LNCAP (cell line): ENCODE measurements at regions not wholly inside any gene's neighbourhood (a gene's known extent, or its start where the extent isn't known, plus 50 kb on each side); places are given as distances from the start of the nearest gene placed in this dataset.

Source experiments
- CTCF ChIP-seq: fragments of 450-650 bp; IDR thresholded peaks from 2 replicates; pipeline ENCODE4 v1.5.1; 2017; ENCODE audit warnings: mild to moderate bottlenecking

GRCh38 chr20:53713328-53714056 is 119.9 kb upstream of the ZNF217 start:
- no peak for TF ChIP-seq CTCF

- no peak for TF ChIP-seq CTCF
Measured at GRCh38 chr20:53712212-53712977, 118.8 kb upstream of the ZNF217 start.

- no peak for TF ChIP-seq CTCF
Measured at GRCh38 chr20:53711333-53712211, 117.9 kb upstream of the ZNF217 start.

- no peak for TF ChIP-seq CTCF
Measured at GRCh38 chr20:53708129-53708968, 114.7 kb upstream of the ZNF217 start.

- no peak for TF ChIP-seq CTCF
Measured at GRCh38 chr20:53707371-53708055, 113.9 kb upstream of the ZNF217 start.

GRCh38 chr20:53706466-53707370 is 113.1 kb upstream of the ZNF217 start:
- TF ChIP-seq CTCF = no peak
